Mesenchymal stem cell (in vitro differentiated cells and primary cell): ENCODE measurements at regions not wholly inside any gene's neighbourhood (a gene's known extent, or its start where the extent isn't known, plus 50 kb on each side); places are given as distances from the start of the nearest gene placed in this dataset.
"Not testable (repeated sequence)": the region's sequence is repeated elsewhere in the genome, so short reads cannot be mapped to it uniquely, and the experiment has no call there.

Experiments used
- DNase-seq: peaks from one replicate; pipeline ENCODE4 v3.0.0-alpha.2; 2013
- H2AFZ ChIP-seq: one replicate; pipeline ENCODE4 v1.6.1; 2013; ENCODE audit warnings: low read depth, mild to moderate bottlenecking, control low read depth, inconsistent platforms, low read length, moderate library complexity
- H2AK5ac ChIP-seq: 2 replicates; pipeline ENCODE4 v1.6.1; 2013; ENCODE audit warnings: low read length, moderate library complexity, mild to moderate bottlenecking, inconsistent platforms; ENCODE audit not compliant: severe bottlenecking
- H2BK120ac ChIP-seq: one replicate; pipeline ENCODE4 v1.6.1; 2013; ENCODE audit warnings: low read depth, mild to moderate bottlenecking, inconsistent platforms, low read length, moderate library complexity
- H2BK12ac ChIP-seq, 2 experiments: one replicate each; pipeline ENCODE4 v1.6.1; 2013; ENCODE audit warnings: inconsistent platforms in 2 of 2, low read length in 2 of 2, mild to moderate bottlenecking in 2 of 2, moderate library complexity in 2 of 2, control low read depth in 1 of 2
- H2BK15ac ChIP-seq: one replicate; pipeline ENCODE4 v1.6.1; 2013; ENCODE audit warnings: mild to moderate bottlenecking, low read depth, inconsistent platforms; ENCODE audit not compliant: poor library complexity, severe bottlenecking
- H2BK5ac ChIP-seq: 2 replicates; pipeline ENCODE4 v1.6.1; 2013; ENCODE audit warnings: low read depth, mild to moderate bottlenecking, low read length, control low read depth, inconsistent platforms; ENCODE audit not compliant: poor library complexity, severe bottlenecking
- H3K14ac ChIP-seq, 2 experiments: one replicate each; pipeline ENCODE4 v1.6.1; 2013; ENCODE audit warnings: inconsistent platforms in 2 of 2, low read length in 2 of 2, control low read depth in 1 of 2, mild to moderate bottlenecking in 1 of 2, moderate library complexity in 1 of 2
- H3K18ac ChIP-seq, 2 experiments: one replicate each; pipeline ENCODE4 v1.6.1; 2013; ENCODE audit warnings: inconsistent platforms in 2 of 2, low read length in 2 of 2, control low read depth in 1 of 2, low read depth in 1 of 2, mild to moderate bottlenecking in 1 of 2
- H3K23ac ChIP-seq, 2 experiments: one replicate each; pipeline ENCODE4 v1.6.1; 2013; ENCODE audit warnings: inconsistent platforms in 2 of 2, low read length in 2 of 2, mild to moderate bottlenecking in 2 of 2, moderate library complexity in 2 of 2, control low read depth in 1 of 2
- H3K27ac ChIP-seq: 2 replicates; pipeline ENCODE4 v1.5.1; 2013; ENCODE audit warnings: mild to moderate bottlenecking, moderate library complexity, low read length, control low read depth, inconsistent platforms; ENCODE audit not compliant: poor library complexity, severe bottlenecking
- H3K27me3 ChIP-seq, 2 experiments: 2 replicates each; pipeline versions ENCODE4 v1.6.1 to v1.7.0; 2013; ENCODE audit warnings: low read length in 2 of 2, mild to moderate bottlenecking in 2 of 2, moderate library complexity in 2 of 2, control low read depth in 1 of 2, inconsistent platforms in 1 of 2; ENCODE audit not compliant: control insufficient read depth in 1 of 2, insufficient read depth in 1 of 2
- H3K36me3 ChIP-seq, 2 experiments: 2 replicates each; pipeline versions ENCODE4 v1.6.1 to v1.7.0; 2013; ENCODE audit warnings: low read length in 2 of 2, control low read depth in 1 of 2, inconsistent platforms in 1 of 2, low read depth in 1 of 2, mild to moderate bottlenecking in 1 of 2; ENCODE audit not compliant: insufficient read depth in 2 of 2, control insufficient read depth in 1 of 2
- H3K4ac ChIP-seq, 2 experiments: one replicate each; pipeline ENCODE4 v1.6.1; 2013; ENCODE audit warnings: inconsistent platforms in 2 of 2, low read length in 2 of 2, mild to moderate bottlenecking in 2 of 2, moderate library complexity in 2 of 2, control low read depth in 1 of 2, low read depth in 1 of 2
- H3K4me1 ChIP-seq: 2 replicates; pipeline ENCODE4 v1.6.1; 2013; ENCODE audit warnings: low read depth, low read length, control low read depth; ENCODE audit not compliant: control insufficient read depth, insufficient read depth
- H3K4me2 ChIP-seq: 2 replicates; pipeline ENCODE4 v1.6.1; 2013; ENCODE audit warnings: low read length, mild to moderate bottlenecking, inconsistent platforms; ENCODE audit not compliant: poor library complexity, severe bottlenecking
- H3K4me3 ChIP-seq, 2 experiments: 2 replicates each; pipeline versions ENCODE4 v1.5.1 to v1.7.0; 2013; ENCODE audit warnings: low read length in 2 of 2, mild to moderate bottlenecking in 2 of 2, control low read depth in 1 of 2, low read depth in 1 of 2; ENCODE audit not compliant: insufficient read depth in 1 of 2
- H3K79me1 ChIP-seq: replicated peaks from 2 replicates; pipeline ENCODE4 v1.6.1; 2013; ENCODE audit warnings: mild to moderate bottlenecking, control low read depth, low read length, inconsistent platforms; ENCODE audit not compliant: poor library complexity, severe bottlenecking
- H3K9ac ChIP-seq: 2 replicates; pipeline ENCODE4 v1.7.0; 2013; ENCODE audit warnings: mild to moderate bottlenecking, low read length, moderate library complexity
- H3K9me3 ChIP-seq: 2 replicates; pipeline ENCODE4 v1.7.0; 2013; ENCODE audit warnings: mild to moderate bottlenecking, low read length; ENCODE audit not compliant: control insufficient read depth
- H4K8ac ChIP-seq: one replicate; pipeline ENCODE4 v1.6.1; 2013; ENCODE audit warnings: inconsistent platforms, mild to moderate bottlenecking, low read length, moderate library complexity
- H4K91ac ChIP-seq: one replicate; pipeline ENCODE4 v1.6.1; 2013; ENCODE audit warnings: mild to moderate bottlenecking, low read length, inconsistent platforms
- WGBS: methylation state at CpG from one replicate; pipeline ENCODE4 v1.1.7; 2013; ENCODE audit warnings: mixed read lengths; 5-methylcytosine and 5-hydroxymethylcytosine counted together

DNA sequence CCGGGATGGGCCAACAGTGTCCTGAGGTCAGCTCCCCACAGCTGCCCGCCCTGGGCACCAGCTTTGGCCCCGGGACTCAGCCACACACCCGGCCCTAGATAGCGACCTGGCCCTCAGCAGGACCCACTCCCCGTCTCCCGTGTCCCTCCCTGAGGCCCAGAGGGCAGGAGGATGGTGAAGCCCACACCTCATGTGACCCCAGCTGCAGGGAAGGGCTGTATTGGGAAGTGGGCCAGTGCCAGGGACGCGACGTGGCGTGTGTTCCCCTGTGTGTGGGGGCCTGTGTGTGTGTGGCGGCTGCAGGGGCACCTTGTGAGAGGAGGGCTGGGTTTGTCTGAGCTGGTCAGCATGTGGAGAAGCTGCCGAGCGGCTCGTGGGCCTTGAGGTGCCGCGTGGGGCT, 241.7 kb downstream of the TMEM121 start:
- not testable (repeated sequence) for H3K9ac ChIP-seq, H4K8ac ChIP-seq, H2AFZ ChIP-seq, H2BK120ac ChIP-seq, H3K36me3 ChIP-seq, H3K27me3 ChIP-seq, H3K4me1 ChIP-seq, DNase-seq, H3K9me3 ChIP-seq, H2AK5ac ChIP-seq, H2BK5ac ChIP-seq, H3K14ac ChIP-seq, H3K79me1 ChIP-seq, H3K23ac ChIP-seq, H4K91ac ChIP-seq, H2BK15ac ChIP-seq, H3K27ac ChIP-seq, H3K4ac ChIP-seq, H3K18ac ChIP-seq, H2BK12ac ChIP-seq, H3K4me3 ChIP-seq, H3K4me2 ChIP-seq
- WGBS = 83% methylated on average over 4 of the region's 17 CpGs

DNA sequence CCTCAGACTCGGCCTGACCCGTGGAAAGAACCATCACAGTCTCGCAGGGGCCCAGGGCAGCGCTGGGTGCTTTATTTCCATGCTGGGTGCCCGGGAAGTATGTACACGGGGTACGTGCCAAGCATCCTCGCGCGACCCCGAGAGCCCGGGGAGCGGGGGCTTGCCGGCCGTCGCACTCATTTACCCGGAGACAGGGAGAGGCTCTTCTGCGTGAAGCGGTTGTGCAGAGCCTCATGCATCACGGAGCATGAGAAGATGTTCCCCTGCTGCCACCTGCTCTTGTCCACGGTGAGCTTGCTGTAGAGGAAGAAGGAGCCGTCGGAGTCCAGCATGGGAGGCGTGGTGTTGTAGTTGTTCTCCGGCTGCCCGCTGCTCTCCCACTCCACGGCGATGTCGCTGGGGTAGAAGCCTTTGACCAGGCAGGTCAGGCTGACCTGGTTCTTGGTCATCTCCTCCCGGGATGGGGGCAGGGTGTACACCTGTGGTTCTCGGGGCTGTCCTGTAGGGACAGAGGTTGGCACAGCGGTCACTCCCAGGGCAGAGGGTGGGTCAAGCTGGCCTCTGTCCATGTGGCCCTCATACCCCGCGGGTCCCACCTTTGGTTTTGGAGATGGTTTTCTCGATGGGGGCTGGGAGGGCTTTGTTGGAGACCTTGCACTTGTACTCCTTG, 242.8 kb downstream of the TMEM121 start:
- H3K18ac ChIP-seq, H4K91ac ChIP-seq, H3K9me3 ChIP-seq, H3K27ac ChIP-seq, H4K8ac ChIP-seq, H3K36me3 ChIP-seq, H3K14ac ChIP-seq, DNase-seq, H2AFZ ChIP-seq, H3K4me2 ChIP-seq, H3K4ac ChIP-seq, H3K79me1 ChIP-seq, H3K23ac ChIP-seq, H3K4me3 ChIP-seq, H2BK12ac ChIP-seq, H2BK120ac ChIP-seq, H2BK5ac ChIP-seq, H2BK15ac ChIP-seq, H2AK5ac ChIP-seq, H3K9ac ChIP-seq, H3K4me1 ChIP-seq, H3K27me3 ChIP-seq: not testable (repeated sequence)
- 89% methylated on average over 33 of the region's 35 CpGs for WGBS

DNA sequence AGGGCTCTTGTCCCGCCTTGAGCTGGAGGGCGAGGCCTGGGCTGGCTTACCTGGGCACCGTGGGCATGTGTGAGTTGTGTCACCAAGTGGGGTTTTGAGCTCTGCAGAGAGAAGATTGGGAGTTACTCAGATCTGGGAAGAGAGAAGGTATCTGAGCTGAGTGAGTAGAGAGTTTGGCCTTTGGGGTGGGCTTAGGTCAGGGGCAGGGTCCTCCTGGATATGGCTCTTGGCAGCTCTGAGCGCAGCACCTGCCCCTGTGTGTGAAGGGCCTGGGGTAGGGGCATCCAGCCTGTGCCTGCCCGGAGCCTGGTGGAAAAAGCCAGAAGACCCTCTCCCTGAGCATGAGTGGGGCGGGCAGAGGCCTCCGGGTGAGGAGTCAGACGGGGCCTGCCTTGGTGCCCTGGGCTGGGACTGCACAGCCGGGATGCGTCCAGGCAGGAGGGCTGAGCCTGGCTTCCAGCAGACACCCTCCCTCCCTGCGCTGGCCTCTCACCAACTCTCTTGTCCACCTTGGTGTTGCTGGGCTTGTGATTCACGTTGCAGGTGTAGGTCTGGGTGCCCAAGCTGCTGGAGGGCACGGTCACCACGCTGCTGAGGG, 244.3 kb downstream of the TMEM121 start:
- H3K36me3 ChIP-seq, H2AK5ac ChIP-seq, H2AFZ ChIP-seq, H2BK15ac ChIP-seq, H3K4me3 ChIP-seq, H2BK5ac ChIP-seq, H2BK12ac ChIP-seq, H3K14ac ChIP-seq, H2BK120ac ChIP-seq, H3K27me3 ChIP-seq, H3K27ac ChIP-seq, H3K4me1 ChIP-seq, H3K4me2 ChIP-seq, H3K9me3 ChIP-seq, DNase-seq, H4K91ac ChIP-seq, H3K4ac ChIP-seq, H4K8ac ChIP-seq, H3K9ac ChIP-seq, H3K79me1 ChIP-seq, H3K23ac ChIP-seq, H3K18ac ChIP-seq: not testable (repeated sequence)
- 57% methylated on average over 6 of the region's 14 CpGs for WGBS

DNA sequence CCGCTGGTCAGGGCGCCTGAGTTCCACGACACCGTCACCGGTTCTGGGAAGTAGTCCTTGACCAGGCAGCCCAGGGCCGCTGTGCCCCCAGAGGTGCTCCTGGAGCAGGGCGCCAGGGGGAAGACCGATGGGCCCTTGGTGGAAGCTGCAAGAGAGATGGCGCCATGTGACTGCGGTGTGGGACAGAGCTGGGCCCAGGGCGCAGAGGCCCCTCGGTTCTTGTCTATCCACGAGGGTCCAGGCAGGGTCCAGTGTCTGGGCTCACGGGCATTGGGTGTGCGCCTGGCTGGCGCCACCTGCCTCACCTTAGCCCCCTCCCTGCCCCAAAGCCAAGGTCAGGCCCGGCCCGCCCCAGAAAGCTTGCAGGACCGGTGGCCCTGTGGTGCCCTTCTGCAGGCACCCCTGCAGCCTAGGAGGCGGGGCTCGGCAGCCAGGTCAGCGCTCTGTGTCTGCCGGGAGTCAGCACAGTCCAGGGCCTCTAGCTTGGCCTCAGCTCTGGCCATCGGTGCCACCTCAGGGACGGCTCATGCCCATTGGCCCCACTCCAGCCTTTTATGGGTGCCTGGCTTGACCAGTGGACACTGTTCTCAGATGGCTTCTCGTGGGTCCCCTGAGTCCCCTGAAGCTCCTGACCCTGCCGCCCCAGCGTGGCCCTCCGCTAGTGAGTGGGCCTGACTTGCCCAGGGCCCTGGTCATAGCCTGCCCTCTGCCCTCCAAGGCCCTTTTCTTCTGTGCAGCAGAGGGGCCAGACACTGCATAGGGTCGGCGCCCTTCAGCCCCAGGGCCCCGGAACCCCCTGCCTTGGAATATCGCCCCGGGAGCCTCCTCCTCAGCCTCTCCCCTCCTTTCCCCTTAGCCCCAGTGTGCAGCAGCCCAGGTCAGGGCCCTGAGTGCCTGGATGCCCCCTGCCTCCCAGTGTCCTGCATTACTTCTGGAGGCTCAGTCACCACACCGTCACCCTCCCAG, 245.2 kb downstream of the TMEM121 start:
- H3K4me2 ChIP-seq, H3K23ac ChIP-seq, H2BK120ac ChIP-seq, H3K14ac ChIP-seq, H3K27ac ChIP-seq, H2BK15ac ChIP-seq, H3K79me1 ChIP-seq, H3K27me3 ChIP-seq, H3K4me1 ChIP-seq, H4K8ac ChIP-seq, H2AK5ac ChIP-seq, H3K4ac ChIP-seq, H3K9ac ChIP-seq, DNase-seq, H4K91ac ChIP-seq, H2BK5ac ChIP-seq, H2BK12ac ChIP-seq, H2AFZ ChIP-seq, H3K4me3 ChIP-seq, H3K9me3 ChIP-seq, H3K18ac ChIP-seq, H3K36me3 ChIP-seq: not testable (repeated sequence)
- WGBS = 79% methylated on average over 17 of the region's 35 CpGs
